Neural cell (in vitro differentiated cells): ENCODE measurements at regions not wholly inside any gene's neighbourhood (a gene's known extent, or its start where the extent isn't known, plus 50 kb on each side); places are given as distances from the start of the nearest gene placed in this dataset.

Experiments
- H2AFZ ChIP-seq: fragments of 200-600, 300-800 bp; sonication (generic), shearing (Covaris generic); 2 replicates; pipeline ENCODE4 v1.6.0; 2014; ENCODE audit warnings: low read depth, mild to moderate bottlenecking, antibody characterized with exemption, low read length, moderate library complexity
- H3F3A ChIP-seq: fragments of 200-600 bp; shearing (Covaris generic); 2 replicates; pipeline ENCODE4 v1.6.1; 2016; ENCODE audit warnings: mild to moderate bottlenecking, moderate library complexity, mixed read lengths, antibody characterized with exemption, low read length; ENCODE audit not compliant: insufficient read depth, poor library complexity, severe bottlenecking
- H3K27ac ChIP-seq: fragments of 200-600, 300-800 bp; sonication (generic), shearing (Covaris generic); 2 replicates; pipeline ENCODE4 v1.5.1; 2014; ENCODE audit warnings: mild to moderate bottlenecking, low read length, moderate library complexity
- H3K27me3 ChIP-seq: fragments of 300-800, 200-600 bp; sonication (generic), shearing (Covaris generic); 2 replicates; pipeline ENCODE4 v1.6.0; 2014; ENCODE audit warnings: mild to moderate bottlenecking, low read depth, low read length, moderate library complexity; ENCODE audit not compliant: insufficient read depth
- H3K36me3 ChIP-seq: fragments of 300-800, 200-600 bp; sonication (generic), shearing (Covaris generic); 2 replicates; pipeline ENCODE4 v1.5.1; 2014; ENCODE audit warnings: mild to moderate bottlenecking, antibody characterized with exemption, low read length, moderate library complexity; ENCODE audit not compliant: insufficient read depth
- H3K4me2 ChIP-seq: fragments of 300-800, 200-600 bp; sonication (generic), shearing (Covaris generic); 2 replicates; pipeline ENCODE4 v1.6.0; 2014; ENCODE audit warnings: mild to moderate bottlenecking, low read length
- H3K4me3 ChIP-seq: fragments of 300-800, 200-600 bp; sonication (generic), shearing (Covaris generic); 2 replicates; pipeline ENCODE4 v1.5.1; 2014; ENCODE audit warnings: mild to moderate bottlenecking, low read length, moderate library complexity
- H3K79me2 ChIP-seq: fragments of 200-600 bp; shearing (Covaris generic); replicated peaks from 2 replicates; pipeline ENCODE4 v1.6.0; 2014; ENCODE audit warnings: mild to moderate bottlenecking, low read length, moderate library complexity; ENCODE audit not compliant: insufficient read depth
- H3K9ac ChIP-seq: fragments of 300-800, 200-600 bp; sonication (generic), shearing (Covaris generic); 2 replicates; pipeline ENCODE4 v1.6.1; 2016; ENCODE audit warnings: mild to moderate bottlenecking, low read length, mixed read lengths
- H3K9me2 ChIP-seq: fragments of 200-600 bp; shearing (Covaris generic); 2 replicates; pipeline ENCODE4 v1.6.1; 2016; ENCODE audit warnings: mild to moderate bottlenecking, low read length, mixed read lengths; ENCODE audit not compliant: insufficient read depth
- H3K9me3 ChIP-seq: fragments of 200-600, 300-800 bp; sonication (generic), shearing (Covaris generic); 2 replicates; pipeline ENCODE4 v1.6.1; 2016; ENCODE audit warnings: mild to moderate bottlenecking, mixed run types, low read length, moderate library complexity, mixed read lengths
- H4K20me1 ChIP-seq: fragments of 200-600 bp; shearing (Covaris generic); 2 replicates; pipeline ENCODE4 v1.6.1; 2016; ENCODE audit warnings: mild to moderate bottlenecking, mixed run types; ENCODE audit not compliant: insufficient read depth
- EP300 ChIP-seq: fragments of 450-650 bp; conservative IDR thresholded peaks from 2 replicates; pipeline ENCODE4 v1.6.1; 2014; ENCODE audit warnings: antibody characterized with exemption, mild to moderate bottlenecking, moderate library complexity; ENCODE audit not compliant: poor library complexity, severe bottlenecking
- EZH2 ChIP-seq: fragments of 200-600, 300-800 bp; shearing (Covaris generic), sonication (generic); IDR thresholded peaks from 2 replicates; pipeline ENCODE4 v1.6.1; 2014; ENCODE audit warnings: antibody characterized with exemption, low read length, borderline replicate concordance, mild to moderate bottlenecking; ENCODE audit not compliant: insufficient read depth, poor library complexity, severe bottlenecking
- MXI1 ChIP-seq: fragments of 450-650 bp; conservative IDR thresholded peaks from 2 replicates; pipeline ENCODE4 v1.6.1; 2014; ENCODE audit warnings: antibody characterized with exemption, mild to moderate bottlenecking; ENCODE audit not compliant: poor library complexity, severe bottlenecking
- POLR2AphosphoS5 ChIP-seq: IDR thresholded peaks from 2 replicates; pipeline ENCODE4 v1.6.1; 2012
- RAD21 ChIP-seq: fragments of 450-650 bp; conservative IDR thresholded peaks from 2 replicates; pipeline ENCODE4 v1.6.1; 2014; ENCODE audit warnings: antibody characterized with exemption, mild to moderate bottlenecking, moderate library complexity
- SMC3 ChIP-seq: fragments of 450-650 bp; conservative IDR thresholded peaks from 2 replicates; pipeline ENCODE4 v1.6.1; 2014; ENCODE audit warnings: antibody characterized with exemption, mild to moderate bottlenecking, moderate library complexity; ENCODE audit not compliant: poor library complexity
- TAF1 ChIP-seq: IDR thresholded peaks from 2 replicates; pipeline ENCODE4 v1.6.1; 2012; ENCODE audit warnings: low read depth
- TF ChIP-seq, protein P1 (sequence below): fragments of 450-650 bp; IDR thresholded peaks from 2 replicates; pipeline ENCODE4 v1.5.1; 2014; ENCODE audit warnings: antibody characterized with exemption, mild to moderate bottlenecking, moderate library complexity; ENCODE audit not compliant: poor library complexity, severe bottlenecking
- TF ChIP-seq, protein P2 (sequence below): IDR thresholded peaks from 2 replicates; pipeline ENCODE4 v1.6.1; 2012; ENCODE audit warnings: borderline replicate concordance

DNA sequence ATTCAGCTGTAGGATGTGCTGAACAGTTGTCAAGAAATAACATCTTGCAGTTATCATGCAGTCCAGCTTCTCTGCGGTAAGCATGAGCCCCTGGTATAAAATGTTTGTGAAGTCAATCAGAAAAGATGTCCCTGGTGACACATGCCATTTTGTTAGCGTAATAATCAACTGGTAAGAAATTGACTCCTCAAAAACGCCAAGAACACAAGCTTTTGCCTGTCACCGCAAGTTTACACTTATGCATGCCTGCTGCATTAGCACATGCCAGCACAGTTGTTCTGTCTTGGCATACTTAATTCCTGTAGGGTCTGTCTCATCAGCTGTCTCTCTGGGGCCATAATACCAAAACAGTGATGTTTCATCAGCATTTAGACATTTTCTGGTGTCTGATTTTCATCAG, 524.8 kb upstream of the DSEL start:
- H3K27me3 ChIP-seq: no peaks in the 10 kb centered on the region

DNA sequence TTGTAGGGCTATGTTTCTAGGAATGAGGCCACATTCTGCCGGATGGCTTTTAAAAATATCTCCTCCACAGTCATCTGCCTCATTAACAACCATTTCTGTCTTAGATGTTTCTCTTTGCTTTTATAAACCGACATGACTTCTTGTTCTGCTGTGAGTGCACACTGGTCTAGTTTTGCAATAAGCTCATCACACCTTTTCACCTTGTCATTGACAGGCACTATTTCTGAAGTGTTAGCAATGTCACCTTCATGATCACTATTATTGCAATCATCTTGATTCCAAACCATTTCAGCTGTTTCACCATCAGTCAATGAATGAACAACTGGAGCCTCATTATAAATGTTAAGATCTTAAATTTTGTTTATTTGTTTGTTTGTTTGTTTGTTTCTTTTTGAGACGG, 523.7 kb upstream of the DSEL start:
- H3K9me2 ChIP-seq: no peaks in the 10 kb centered on the region
- TF ChIP-seq SMC3 (no peak), MXI1 (no peak), POLR2AphosphoS5 (peak; percentile 68), EP300 (peak; percentile 81), RAD21 (no peak)
- TF ChIP-seq, protein P1, sequence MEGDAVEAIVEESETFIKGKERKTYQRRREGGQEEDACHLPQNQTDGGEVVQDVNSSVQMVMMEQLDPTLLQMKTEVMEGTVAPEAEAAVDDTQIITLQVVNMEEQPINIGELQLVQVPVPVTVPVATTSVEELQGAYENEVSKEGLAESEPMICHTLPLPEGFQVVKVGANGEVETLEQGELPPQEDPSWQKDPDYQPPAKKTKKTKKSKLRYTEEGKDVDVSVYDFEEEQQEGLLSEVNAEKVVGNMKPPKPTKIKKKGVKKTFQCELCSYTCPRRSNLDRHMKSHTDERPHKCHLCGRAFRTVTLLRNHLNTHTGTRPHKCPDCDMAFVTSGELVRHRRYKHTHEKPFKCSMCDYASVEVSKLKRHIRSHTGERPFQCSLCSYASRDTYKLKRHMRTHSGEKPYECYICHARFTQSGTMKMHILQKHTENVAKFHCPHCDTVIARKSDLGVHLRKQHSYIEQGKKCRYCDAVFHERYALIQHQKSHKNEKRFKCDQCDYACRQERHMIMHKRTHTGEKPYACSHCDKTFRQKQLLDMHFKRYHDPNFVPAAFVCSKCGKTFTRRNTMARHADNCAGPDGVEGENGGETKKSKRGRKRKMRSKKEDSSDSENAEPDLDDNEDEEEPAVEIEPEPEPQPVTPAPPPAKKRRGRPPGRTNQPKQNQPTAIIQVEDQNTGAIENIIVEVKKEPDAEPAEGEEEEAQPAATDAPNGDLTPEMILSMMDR: no peak
- H3K9ac ChIP-seq: no peak overlapping the region
- no peak overlapping the region for H3K4me3 ChIP-seq
- H3K27me3 ChIP-seq: no peaks in the 10 kb centered on the region
- H3K36me3 ChIP-seq: no peaks in the 10 kb centered on the region
- H4K20me1 ChIP-seq: no peaks in the 10 kb centered on the region
- H2AFZ ChIP-seq: no peak overlapping the region
- no peaks in the 10 kb centered on the region for H3K79me2 ChIP-seq
- peak overlapping the region; percentile 67 for H3K27ac ChIP-seq
- H3K9me3 ChIP-seq: no peaks in the 10 kb centered on the region
- H3F3A ChIP-seq: no peaks in the 10 kb centered on the region
- no peak overlapping the region for H3K4me2 ChIP-seq

More for the DNA sequence above, 524.8 kb upstream of the DSEL start:
- Histone ChIP-seq H3F3A (no peaks in the 10 kb centered on the region), H3K4me3 (peak overlapping the region; percentile 5), H3K36me3 (no peaks in the 10 kb centered on the region), H3K4me2 (no peak overlapping the region), H4K20me1 (no peaks in the 10 kb centered on the region), H3K27ac (peak overlapping the region; percentile 67), H3K79me2 (no peaks in the 10 kb centered on the region), H3K9ac (no peak overlapping the region), H3K9me3 (no peaks in the 10 kb centered on the region), H3K9me2 (no peaks in the 10 kb centered on the region), H2AFZ (no peak overlapping the region)
- peak; percentile 39 for TF ChIP-seq MXI1
- peak; percentile 96 for TF ChIP-seq EP300
- peak; percentile 23 for TF ChIP-seq SMC3
- peak; percentile 25 for TF ChIP-seq RAD21
- TF ChIP-seq EZH2: no peak
- TF ChIP-seq, protein P1: no peak
- TF ChIP-seq POLR2AphosphoS5: peak; percentile 87

DNA sequence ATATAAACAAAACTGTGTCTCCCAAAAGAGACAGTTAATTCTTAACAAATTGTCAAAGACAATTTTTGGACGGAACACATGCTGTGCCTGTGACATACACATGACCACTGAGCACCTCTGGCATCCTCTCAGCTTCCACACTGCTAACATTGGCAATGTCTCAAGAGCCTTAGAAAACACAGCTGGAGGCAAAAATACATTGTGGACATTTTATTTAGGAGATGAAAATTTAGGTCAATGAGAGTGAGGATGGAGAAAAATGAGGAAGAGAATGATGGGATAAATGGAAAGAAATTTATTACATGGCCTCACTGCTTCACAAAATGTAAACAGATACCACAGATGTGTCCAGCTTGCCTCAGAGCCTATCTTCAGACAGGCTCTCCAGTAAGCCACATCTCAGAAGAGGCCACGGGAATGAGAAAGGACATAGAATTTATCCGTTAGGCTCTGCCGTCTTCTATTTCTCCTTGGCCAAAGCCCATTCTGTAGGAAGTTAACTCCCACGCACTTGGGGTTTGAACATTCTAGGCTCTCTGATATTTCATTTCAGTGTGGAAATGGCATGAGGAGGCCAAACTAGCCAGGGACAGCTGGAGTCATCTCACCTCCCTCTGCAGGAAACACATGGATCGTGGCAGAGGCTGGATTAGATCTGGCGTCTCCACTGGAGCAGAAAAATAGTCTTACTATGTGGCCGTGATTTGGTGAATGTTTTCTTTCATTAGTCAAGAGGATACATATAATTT, 519.4 kb upstream of the DSEL start:
- no peaks in the 10 kb centered on the region for H3F3A ChIP-seq
- no peaks in the 10 kb centered on the region for H3K36me3 ChIP-seq
- no peak overlapping the region for H3K4me3 ChIP-seq
- no peaks in the 10 kb centered on the region for H3K9me2 ChIP-seq
- H3K27me3 ChIP-seq: no peaks in the 10 kb centered on the region
- H3K79me2 ChIP-seq: no peaks in the 10 kb centered on the region
- H3K9ac ChIP-seq: no peak overlapping the region
- H3K27ac ChIP-seq: no peak overlapping the region
- TF ChIP-seq MXI1: no peak
- TF ChIP-seq RAD21: no peak
- TF ChIP-seq, protein P2, sequence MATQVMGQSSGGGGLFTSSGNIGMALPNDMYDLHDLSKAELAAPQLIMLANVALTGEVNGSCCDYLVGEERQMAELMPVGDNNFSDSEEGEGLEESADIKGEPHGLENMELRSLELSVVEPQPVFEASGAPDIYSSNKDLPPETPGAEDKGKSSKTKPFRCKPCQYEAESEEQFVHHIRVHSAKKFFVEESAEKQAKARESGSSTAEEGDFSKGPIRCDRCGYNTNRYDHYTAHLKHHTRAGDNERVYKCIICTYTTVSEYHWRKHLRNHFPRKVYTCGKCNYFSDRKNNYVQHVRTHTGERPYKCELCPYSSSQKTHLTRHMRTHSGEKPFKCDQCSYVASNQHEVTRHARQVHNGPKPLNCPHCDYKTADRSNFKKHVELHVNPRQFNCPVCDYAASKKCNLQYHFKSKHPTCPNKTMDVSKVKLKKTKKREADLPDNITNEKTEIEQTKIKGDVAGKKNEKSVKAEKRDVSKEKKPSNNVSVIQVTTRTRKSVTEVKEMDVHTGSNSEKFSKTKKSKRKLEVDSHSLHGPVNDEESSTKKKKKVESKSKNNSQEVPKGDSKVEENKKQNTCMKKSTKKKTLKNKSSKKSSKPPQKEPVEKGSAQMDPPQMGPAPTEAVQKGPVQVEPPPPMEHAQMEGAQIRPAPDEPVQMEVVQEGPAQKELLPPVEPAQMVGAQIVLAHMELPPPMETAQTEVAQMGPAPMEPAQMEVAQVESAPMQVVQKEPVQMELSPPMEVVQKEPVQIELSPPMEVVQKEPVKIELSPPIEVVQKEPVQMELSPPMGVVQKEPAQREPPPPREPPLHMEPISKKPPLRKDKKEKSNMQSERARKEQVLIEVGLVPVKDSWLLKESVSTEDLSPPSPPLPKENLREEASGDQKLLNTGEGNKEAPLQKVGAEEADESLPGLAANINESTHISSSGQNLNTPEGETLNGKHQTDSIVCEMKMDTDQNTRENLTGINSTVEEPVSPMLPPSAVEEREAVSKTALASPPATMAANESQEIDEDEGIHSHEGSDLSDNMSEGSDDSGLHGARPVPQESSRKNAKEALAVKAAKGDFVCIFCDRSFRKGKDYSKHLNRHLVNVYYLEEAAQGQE: no peak
- TF ChIP-seq SMC3: no peak
- TF ChIP-seq TAF1: no peak
- TF ChIP-seq POLR2AphosphoS5: no peak
- no peak for TF ChIP-seq EZH2
- TF ChIP-seq EP300: no peak
- TF ChIP-seq, protein P1: no peak
- H3K9me3 ChIP-seq: no peaks in the 10 kb centered on the region
- no peaks in the 10 kb centered on the region for H4K20me1 ChIP-seq
- H2AFZ ChIP-seq: no peak overlapping the region
- H3K4me2 ChIP-seq: no peak overlapping the region
